GM12864 (cell line): ENCODE measurements at regions not wholly inside any gene's neighbourhood (a gene's known extent, or its start where the extent isn't known, plus 50 kb on each side); places are given as distances from the start of the nearest gene placed in this dataset.

Experiments used
- DNase-seq: peaks from one replicate; pipeline ENCODE4 v3.0.0-alpha.2; 2011; ENCODE audit warnings: low read depth
- H3K4me3 ChIP-seq: 2 replicates; pipeline ENCODE4 v1.5.1; 2011; ENCODE audit warnings: mild to moderate bottlenecking, low read depth, low read length, control low read depth
- TF ChIP-seq, protein P1 (sequence below): IDR thresholded peaks from 2 replicates; pipeline ENCODE4 v1.5.1; 2011; ENCODE audit warnings: low read depth, mild to moderate bottlenecking, moderate library complexity, low read length, control low read depth, inconsistent platforms; ENCODE audit errors: missing control alignments

- H3K4me3 ChIP-seq, result no peak overlapping the region
- TF ChIP-seq, protein P1, sequence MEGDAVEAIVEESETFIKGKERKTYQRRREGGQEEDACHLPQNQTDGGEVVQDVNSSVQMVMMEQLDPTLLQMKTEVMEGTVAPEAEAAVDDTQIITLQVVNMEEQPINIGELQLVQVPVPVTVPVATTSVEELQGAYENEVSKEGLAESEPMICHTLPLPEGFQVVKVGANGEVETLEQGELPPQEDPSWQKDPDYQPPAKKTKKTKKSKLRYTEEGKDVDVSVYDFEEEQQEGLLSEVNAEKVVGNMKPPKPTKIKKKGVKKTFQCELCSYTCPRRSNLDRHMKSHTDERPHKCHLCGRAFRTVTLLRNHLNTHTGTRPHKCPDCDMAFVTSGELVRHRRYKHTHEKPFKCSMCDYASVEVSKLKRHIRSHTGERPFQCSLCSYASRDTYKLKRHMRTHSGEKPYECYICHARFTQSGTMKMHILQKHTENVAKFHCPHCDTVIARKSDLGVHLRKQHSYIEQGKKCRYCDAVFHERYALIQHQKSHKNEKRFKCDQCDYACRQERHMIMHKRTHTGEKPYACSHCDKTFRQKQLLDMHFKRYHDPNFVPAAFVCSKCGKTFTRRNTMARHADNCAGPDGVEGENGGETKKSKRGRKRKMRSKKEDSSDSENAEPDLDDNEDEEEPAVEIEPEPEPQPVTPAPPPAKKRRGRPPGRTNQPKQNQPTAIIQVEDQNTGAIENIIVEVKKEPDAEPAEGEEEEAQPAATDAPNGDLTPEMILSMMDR, result no peak
- no peak for DNase-seq
Observed at GRCh38 chr12:124478985-124479645, 88.3 kb downstream of the NCOR2 start.

GRCh38 chr12:124478416-124478815 is 89.0 kb downstream of the NCOR2 start:
- TF ChIP-seq, protein P1, result no peak
- no peak for DNase-seq
- H3K4me3 ChIP-seq, result no peak overlapping the region

DNA sequence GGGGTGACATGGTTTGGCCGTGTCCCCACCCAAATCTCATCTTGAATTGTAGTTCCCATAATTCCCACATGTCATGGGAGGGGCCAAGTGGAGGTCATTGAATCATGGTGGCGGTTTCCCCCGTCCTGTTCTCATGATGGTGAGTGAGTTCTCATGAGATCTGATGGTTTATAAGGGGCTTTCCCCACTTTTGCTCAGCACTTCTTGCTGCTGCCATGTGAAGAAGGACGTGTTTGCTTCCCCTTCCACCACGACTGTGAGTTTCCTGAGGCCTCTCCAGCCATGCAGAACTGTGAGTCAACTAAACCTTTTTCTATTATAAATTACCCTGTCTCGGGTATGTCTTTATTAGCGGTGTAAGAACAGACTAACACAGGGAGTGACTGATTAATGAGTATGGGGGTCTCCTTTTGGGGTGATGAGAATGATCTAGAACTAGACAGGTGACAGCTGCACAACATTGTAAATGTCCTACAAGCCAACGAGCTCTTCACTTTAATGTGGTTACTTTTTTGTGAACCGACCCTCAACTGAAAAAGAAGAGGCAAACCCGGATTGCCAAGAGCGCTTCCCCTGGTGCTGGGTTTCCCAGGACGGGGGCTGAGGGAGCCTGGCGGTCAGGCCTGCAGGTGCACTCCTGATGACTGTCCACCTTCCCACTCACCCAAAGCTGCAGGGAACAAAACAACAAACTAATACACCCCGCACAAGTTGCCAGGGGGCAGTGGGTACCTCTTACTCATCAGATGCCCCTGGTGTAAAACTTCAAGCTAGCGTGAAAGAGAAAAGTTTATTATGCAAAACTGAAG is 90.1 kb downstream of the NCOR2 start:
- TF ChIP-seq, protein P1, result no peak
- DNase-seq, result peak; percentile 64
- no peak overlapping the region; the same call in 1 of the 2 replicates for H3K4me3 ChIP-seq

GRCh38 chr12:124476011-124476400 is 91.4 kb downstream of the NCOR2 start:
- TF ChIP-seq, protein P1, result no peak
- no peak for DNase-seq
- no peak overlapping the region for H3K4me3 ChIP-seq

- H3K4me3 ChIP-seq, result no peak overlapping the region
- no peak for DNase-seq
- TF ChIP-seq, protein P1, result no peak
Observed at GRCh38 chr12:124475295-124476010, 92.0 kb downstream of the NCOR2 start.

- H3K4me3 ChIP-seq, result no peak overlapping the region
- DNase-seq, result no peak
- TF ChIP-seq, protein P1, result no peak
Observed at GRCh38 chr12:124474709-124475108, 92.7 kb downstream of the NCOR2 start.
